HG03097 (cell line): ENCODE measurements at regions not wholly inside any gene's neighbourhood (a gene's known extent, or its start where the extent isn't known, plus 50 kb on each side); places are given as distances from the start of the nearest gene placed in this dataset.

Experiments
- ATAC-seq: cut with Tn5 transposase; IDR thresholded peaks from one replicate; pipeline ENCODE4 v1.9.1; 2021; ENCODE audit not compliant: unreplicated experiment, low FRiP score

- no peak for ATAC-seq
Observed at GRCh38 chr1:177794376-177794991, 175.4 kb downstream of the SEC16B start.

- no peak for ATAC-seq
Observed at GRCh38 chr1:177793900-177794299, 176.0 kb downstream of the SEC16B start.

- no peak for ATAC-seq
Observed at GRCh38 chr1:177790566-177790965, 179.3 kb downstream of the SEC16B start.

GRCh38 chr1:177789956-177790355 is 179.9 kb downstream of the SEC16B start:
- ATAC-seq = no peak

GRCh38 chr1:177786176-177786745 is 183.6 kb downstream of the SEC16B start:
- no peak for ATAC-seq

GRCh38 chr1:177784936-177785335 is 184.9 kb downstream of the SEC16B start:
- ATAC-seq = no peak

- ATAC-seq = no peak
Observed at GRCh38 chr1:177784409-177784808, 185.4 kb downstream of the SEC16B start.

- no peak for ATAC-seq
Observed at GRCh38 chr1:177783051-177783450, 186.8 kb downstream of the SEC16B start.

- ATAC-seq = no peak
Observed at GRCh38 chr1:177780096-177780700, 189.7 kb downstream of the SEC16B start.

- no peak for ATAC-seq
Observed at GRCh38 chr1:177779166-177779965, 190.5 kb downstream of the SEC16B start.

- no peak for ATAC-seq
Observed at GRCh38 chr1:177775924-177776323, 193.9 kb downstream of the SEC16B start.

GRCh38 chr1:177772386-177772960 is 197.4 kb downstream of the SEC16B start:
- ATAC-seq = no peak

GRCh38 chr1:177771688-177772087 is 198.2 kb downstream of the SEC16B start:
- ATAC-seq = no peak

GRCh38 chr1:177770096-177770495 is 199.8 kb downstream of the SEC16B start:
- ATAC-seq = no peak

- ATAC-seq = no peak
Observed at GRCh38 chr1:177755851-177756560, 213.9 kb downstream of the SEC16B start.

- ATAC-seq = no peak
Observed at GRCh38 chr1:177754603-177755002, 215.3 kb downstream of the SEC16B start.

GRCh38 chr1:177753655-177754054 is 216.2 kb downstream of the SEC16B start:
- no peak for ATAC-seq

GRCh38 chr1:177748080-177748801 is 221.6 kb downstream of the SEC16B start:
- ATAC-seq = no peak

GRCh38 chr1:177746155-177746554 is 223.7 kb downstream of the SEC16B start:
- no peak for ATAC-seq

GRCh38 chr1:177744906-177745305 is 225.0 kb downstream of the SEC16B start:
- no peak for ATAC-seq
